Stomach smooth muscle (tissue), 2 donors: ENCODE measurements at regions not wholly inside any gene's neighbourhood (a gene's known extent, or its start where the extent isn't known, plus 50 kb on each side); places are given as distances from the start of the nearest gene placed in this dataset.
"Not testable (repeated sequence)": the region's sequence is repeated elsewhere in the genome, so short reads cannot be mapped to it uniquely, and the experiment has no call there.

Experiments
- H3K27ac ChIP-seq: one replicate; pipeline ENCODE4 v1.7.0; 2013; ENCODE audit warnings: mild to moderate bottlenecking, low read length, inconsistent platforms
- H3K27me3 ChIP-seq, 2 donors: one replicate each; pipeline ENCODE4 v1.7.0; 2013; ENCODE audit warnings: low read length in 2 of 2; ENCODE audit not compliant: insufficient read depth in 2 of 2, control insufficient read depth in 1 of 2
- H3K36me3 ChIP-seq, 2 donors: one replicate each; pipeline ENCODE4 v1.7.0; 2013; ENCODE audit warnings: low read length in 2 of 2; ENCODE audit not compliant: control insufficient read depth in 2 of 2, insufficient read depth in 2 of 2
- H3K4me1 ChIP-seq: one replicate; pipeline ENCODE4 v1.7.0; 2013; ENCODE audit warnings: low read length; ENCODE audit not compliant: control insufficient read depth, insufficient read depth
- H3K4me3 ChIP-seq, 2 donors: one replicate each; pipeline ENCODE4 v1.7.0; 2013; ENCODE audit warnings: low read length in 2 of 2
- H3K9ac ChIP-seq, 2 donors: one replicate each; pipeline ENCODE4 v1.7.0; 2013; ENCODE audit warnings: low read length in 2 of 2, mild to moderate bottlenecking in 1 of 2
- H3K9me3 ChIP-seq, 2 donors: one replicate each; pipeline ENCODE4 v1.7.0; 2013; ENCODE audit warnings: low read length in 2 of 2; ENCODE audit not compliant: control insufficient read depth in 2 of 2
- donor health status: healthy.
- donor health status: Pancreatic carcinoma.

- no peak overlapping the region for H3K4me3 ChIP-seq
- H3K4me1 ChIP-seq: no peaks in the 10 kb centered on the region
- no peaks in the 10 kb centered on the region for H3K9me3 ChIP-seq
- no peaks in the 10 kb centered on the region for H3K36me3 ChIP-seq
- no peak overlapping the region for H3K9ac ChIP-seq
- H3K27me3 ChIP-seq: no peaks in the 10 kb centered on the region
- no peak overlapping the region for H3K27ac ChIP-seq
Observed at GRCh38 chr7:140262242-140262903, 85.6 kb upstream of the KDM7A start.

GRCh38 chr7:140261522-140261921, 84.7 kb upstream of the KDM7A start:
- H3K9me3 ChIP-seq: no peaks in the 10 kb centered on the region
- no peak overlapping the region for H3K27ac ChIP-seq
- H3K4me1 ChIP-seq: no peaks in the 10 kb centered on the region
- H3K9ac ChIP-seq: no peak overlapping the region
- no peaks in the 10 kb centered on the region for H3K27me3 ChIP-seq
- H3K4me3 ChIP-seq: no peak overlapping the region
- no peaks in the 10 kb centered on the region for H3K36me3 ChIP-seq

GRCh38 chr7:140261105-140261486, 84.3 kb upstream of the KDM7A start:
- Histone ChIP-seq H3K9ac (no peak overlapping the region), H3K27ac (no peak overlapping the region), H3K4me1 (no peaks in the 10 kb centered on the region), H3K36me3 (no peaks in the 10 kb centered on the region), H3K27me3 (no peaks in the 10 kb centered on the region), H3K9me3 (no peaks in the 10 kb centered on the region), H3K4me3 (no peak overlapping the region)

GRCh38 chr7:140260352-140261104, 83.7 kb upstream of the KDM7A start:
- H3K36me3 ChIP-seq: no peaks in the 10 kb centered on the region
- H3K27me3 ChIP-seq: no peaks in the 10 kb centered on the region
- no peaks in the 10 kb centered on the region for H3K9me3 ChIP-seq
- H3K27ac ChIP-seq: no peak overlapping the region
- H3K4me1 ChIP-seq: no peaks in the 10 kb centered on the region
- H3K9ac ChIP-seq: no peak overlapping the region
- no peak overlapping the region for H3K4me3 ChIP-seq

- H3K9ac ChIP-seq, H3K27ac ChIP-seq, H3K36me3 ChIP-seq, H3K9me3 ChIP-seq, H3K27me3 ChIP-seq, H3K4me3 ChIP-seq, H3K4me1 ChIP-seq: not testable (repeated sequence)
Observed at GRCh38 chr7:140257278-140257677, 80.5 kb upstream of the KDM7A start.

- H3K27ac ChIP-seq, H3K9me3 ChIP-seq, H3K4me1 ChIP-seq, H3K9ac ChIP-seq, H3K4me3 ChIP-seq, H3K36me3 ChIP-seq, H3K27me3 ChIP-seq: not testable (repeated sequence)
Observed at GRCh38 chr7:140254976-140255375, 78.2 kb upstream of the KDM7A start.

- no peaks in the 10 kb centered on the region for H3K4me1 ChIP-seq
- H3K4me3 ChIP-seq: no peak overlapping the region
- H3K9me3 ChIP-seq: no peaks in the 10 kb centered on the region
- H3K36me3 ChIP-seq: no peaks in the 10 kb centered on the region
- H3K27me3 ChIP-seq: no peaks in the 10 kb centered on the region
- H3K9ac ChIP-seq: no peak overlapping the region
- H3K27ac ChIP-seq: no peak overlapping the region
Observed at GRCh38 chr7:140249036-140249806, 72.4 kb upstream of the KDM7A start.

- no peaks in the 10 kb centered on the region for H3K27me3 ChIP-seq
- H3K4me1 ChIP-seq: no peaks in the 10 kb centered on the region
- no peaks in the 10 kb centered on the region for H3K9me3 ChIP-seq
- H3K4me3 ChIP-seq: no peak overlapping the region
- H3K9ac ChIP-seq: no peak overlapping the region
- H3K27ac ChIP-seq: no peak overlapping the region
- no peaks in the 10 kb centered on the region for H3K36me3 ChIP-seq
Observed at GRCh38 chr7:140247559-140247958, 70.8 kb upstream of the KDM7A start.

- Histone ChIP-seq H3K4me1 (no peaks in the 10 kb centered on the region), H3K4me3 (no peak overlapping the region), H3K27ac (no peak overlapping the region), H3K9ac (no peak overlapping the region), H3K36me3 (no peaks in the 10 kb centered on the region), H3K9me3 (no peaks in the 10 kb centered on the region), H3K27me3 (no peaks in the 10 kb centered on the region)
Observed at GRCh38 chr7:140245611-140246105, 68.9 kb upstream of the KDM7A start.

- no peak overlapping the region for H3K4me3 ChIP-seq
- H3K36me3 ChIP-seq: no peaks in the 10 kb centered on the region
- H3K27me3 ChIP-seq: no peaks in the 10 kb centered on the region
- no peaks in the 10 kb centered on the region for H3K4me1 ChIP-seq
- no peak overlapping the region for H3K27ac ChIP-seq
- H3K9me3 ChIP-seq: no peaks in the 10 kb centered on the region
- no peak overlapping the region for H3K9ac ChIP-seq
Observed at GRCh38 chr7:140242057-140243031, 65.6 kb upstream of the KDM7A start.
